ENCODE measurements at regions not wholly inside any gene's neighbourhood (a gene's known extent, or its start where the extent isn't known, plus 50 kb on each side); places are given as distances from the start of the nearest gene placed in this dataset.

GRCh38 chr2:180145163-180145562 lies 138.1 kb upstream of the CWC22 start:
- TF ChIP-seq BHLHE40 (IDR thresholded peaks at IDR 0.05; ENCODE audit: low read depth, low read length) (no peak), FOS (IDR thresholded peaks at IDR 0.05; ENCODE audit: low read depth, low read length) (no peak), CHD1 (IDR thresholded peaks at IDR 0.05; ENCODE audit: low read depth, low read length) (no peak), SMC3 (IDR thresholded peaks at IDR 0.05; ENCODE audit: low read depth, low read length) (no peak), MXI1 (IDR thresholded peaks at IDR 0.05; ENCODE audit: borderline replicate concordance, low read depth, low read length) (no peak), RAD21 (IDR thresholded peaks at IDR 0.05; ENCODE audit: low read length) (no peak), POLR2A (IDR thresholded peaks at IDR 0.05; ENCODE audit: low read depth, low read length) (no peak), CTCF (conservative IDR thresholded peaks at IDR 0.05; ENCODE audit: low read depth, low read length) (no peak), RFX5 (IDR thresholded peaks at IDR 0.05; ENCODE audit: low read depth, low read length) (no peak), CEBPB (IDR thresholded peaks at IDR 0.05; ENCODE audit: low read depth, low read length) (no peak), NFE2L2 (IDR thresholded peaks at IDR 0.05; ENCODE audit: low read depth, low read length) (no peak), ELK1 (IDR thresholded peaks at IDR 0.05; ENCODE audit: borderline replicate concordance, low read depth, low read length) (no peak), RCOR1 (IDR thresholded peaks at IDR 0.05; ENCODE audit: insufficient replicate concordance, low read length) (no peak), USF2 (IDR thresholded peaks at IDR 0.05; ENCODE audit: low read depth, low read length) (no peak), MAZ (IDR thresholded peaks at IDR 0.05; ENCODE audit: borderline replicate concordance, low read depth, low read length) (no peak), MAFK (IDR thresholded peaks at IDR 0.05; ENCODE audit: low read depth, low read length) (no peak)
- no peak overlapping the region for H3K23ac ChIP-seq (ENCODE audit: low read depth, low read length)
- no peaks in the 10 kb centered on the region for H3K9me1 ChIP-seq (ENCODE audit: insufficient read depth, low read length)
- in situ Hi-C loops (cut with MboI; ENCODE audit: low sequenced_read_pairs), result no loop called here
- intact Hi-C loops (cut with micrococcal nuclease), result no loop called here
- H2BK120ac ChIP-seq (ENCODE audit: low read depth, low read length), result no peak overlapping the region
- no peak overlapping the region for H2BK5ac ChIP-seq (ENCODE audit: low read depth, low read length, poor library complexity, severe bottlenecking)
- WGBS, 2 experiments (ENCODE audit: extremely low coverage in 2 of 2, insufficient read length in 1 of 2), result no CpG with 5 or more reads among the region's 5 CpGs
- no peaks in the 10 kb centered on the region for H3K9me3 ChIP-seq (ENCODE audit: control insufficient read depth, insufficient read depth, low read length)
- CTCF ChIA-PET, result no interaction called here
- no peak overlapping the region for H2AK5ac ChIP-seq (ENCODE audit: low read depth, low read length)
- no peak overlapping the region for H4K91ac ChIP-seq (ENCODE audit: insufficient read depth, low read depth, low read length)
- DNase-seq (no peak), ATAC-seq (ENCODE audit: low read depth) (no peak)
- H3K27ac ChIP-seq (ENCODE audit: insufficient read depth, low read length), result no peak overlapping the region
- H3K9ac ChIP-seq (ENCODE audit: low read depth, low read length), result no peak overlapping the region
- dilution Hi-C loops (cut with HindIII; ENCODE audit: low sequenced_read_pairs, unreplicated experiment), result no loop called here
- no peak overlapping the region for H3K4me2 ChIP-seq (ENCODE audit: low read depth, low read length)
- no peak overlapping the region for H2AFZ ChIP-seq (replicated peaks; ENCODE audit: low read length, poor library complexity)
- no peak overlapping the region for H3K4ac ChIP-seq (ENCODE audit: low read depth, low read length)
- no peaks in the 10 kb centered on the region for H3K36me3 ChIP-seq (ENCODE audit: control insufficient read depth, insufficient read depth, low read length)
- H3K4me3 ChIP-seq (ENCODE audit: insufficient read depth, low read depth, low read length), result no peak overlapping the region
- H3K27me3 ChIP-seq (ENCODE audit: control insufficient read depth, insufficient read depth, low read length), result no peaks in the 10 kb centered on the region
- H2BK20ac ChIP-seq (ENCODE audit: low read depth, low read length), result no peak overlapping the region
- no peak overlapping the region for H3K14ac ChIP-seq (replicated peaks; ENCODE audit: low read depth, low read length)
- no peak overlapping the region for H3K56ac ChIP-seq (ENCODE audit: extremely low read depth, insufficient read depth, low read length)
- H3K4me1 ChIP-seq (ENCODE audit: control insufficient read depth, insufficient read depth, low read length), result no peaks in the 10 kb centered on the region
- no peak overlapping the region for H4K8ac ChIP-seq (ENCODE audit: low read depth in 2 of 2, low read length in 2 of 2)
- no TSS peak for BruUV-seq (replicated peaks)
- H4K20me1 ChIP-seq (ENCODE audit: insufficient read depth, low read length), result no peaks in the 10 kb centered on the region
- H3K18ac ChIP-seq (ENCODE audit: low read depth, low read length), result no peak overlapping the region
- H2BK15ac ChIP-seq (ENCODE audit: low read depth, low read length), result no peak overlapping the region
- H3K79me1 ChIP-seq (ENCODE audit: low read depth in 1 of 2, low read length in 2 of 2), result no peaks in the 10 kb centered on the region
- no peak overlapping the region for H4K5ac ChIP-seq (ENCODE audit: low read depth, low read length)
- no peak overlapping the region for H2AK9ac ChIP-seq (replicated peaks; ENCODE audit: low read depth, low read length, poor library complexity)
- POLR2A ChIA-PET (ENCODE audit: unreplicated experiment), result no interaction called here
